HG03521 (cell line): ENCODE measurements at regions not wholly inside any gene's neighbourhood (a gene's known extent, or its start where the extent isn't known, plus 50 kb on each side); places are given as distances from the start of the nearest gene placed in this dataset.
"Not testable (repeated sequence)": the region's sequence is repeated elsewhere in the genome, so short reads cannot be mapped to it uniquely, and the experiment has no call there.

Source experiments
- ATAC-seq: cut with Tn5 transposase; IDR thresholded peaks from one replicate; pipeline ENCODE4 v1.9.1; 2021; ENCODE audit warnings: mild to moderate bottlenecking, moderate library complexity; ENCODE audit not compliant: unreplicated experiment

DNA sequence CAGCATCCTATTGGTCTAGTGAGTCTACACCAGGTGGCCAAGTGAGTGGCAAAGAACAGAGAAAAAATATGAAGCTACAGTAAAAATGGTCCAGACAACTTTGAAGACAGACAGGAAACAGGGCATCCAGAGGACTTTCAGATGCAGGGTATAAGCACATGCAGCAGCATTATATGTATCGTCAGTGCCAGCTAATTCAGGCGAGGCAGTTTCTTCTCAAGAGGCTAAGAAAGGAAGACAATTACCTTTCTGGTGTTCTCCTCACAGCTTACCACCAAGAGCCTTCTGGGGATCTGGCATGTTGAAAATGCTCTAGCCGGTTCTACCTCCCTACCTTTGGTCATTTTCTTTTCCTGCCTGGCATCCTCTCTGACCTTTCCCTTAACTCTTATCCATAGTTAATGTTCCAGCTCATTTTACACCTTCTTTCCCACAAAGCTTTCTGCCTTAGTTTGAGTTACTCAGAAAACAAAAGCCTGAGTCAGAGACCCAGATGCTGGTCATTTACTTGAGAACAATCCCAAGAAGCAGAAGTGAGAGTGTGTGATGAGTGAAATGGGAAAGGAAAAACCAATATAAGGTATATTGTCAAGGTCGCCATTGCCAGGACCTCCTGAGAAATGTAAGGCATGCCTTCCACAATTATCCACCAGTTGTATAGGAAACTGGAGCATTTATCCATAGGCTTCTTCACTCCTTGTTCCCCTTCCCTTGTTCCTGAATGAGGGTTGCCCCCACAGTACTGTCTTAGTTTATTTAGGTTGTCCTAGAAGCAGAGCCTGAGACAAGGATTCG lies 444.1 kb downstream of the PLPP3 start:
- no peak for ATAC-seq

DNA sequence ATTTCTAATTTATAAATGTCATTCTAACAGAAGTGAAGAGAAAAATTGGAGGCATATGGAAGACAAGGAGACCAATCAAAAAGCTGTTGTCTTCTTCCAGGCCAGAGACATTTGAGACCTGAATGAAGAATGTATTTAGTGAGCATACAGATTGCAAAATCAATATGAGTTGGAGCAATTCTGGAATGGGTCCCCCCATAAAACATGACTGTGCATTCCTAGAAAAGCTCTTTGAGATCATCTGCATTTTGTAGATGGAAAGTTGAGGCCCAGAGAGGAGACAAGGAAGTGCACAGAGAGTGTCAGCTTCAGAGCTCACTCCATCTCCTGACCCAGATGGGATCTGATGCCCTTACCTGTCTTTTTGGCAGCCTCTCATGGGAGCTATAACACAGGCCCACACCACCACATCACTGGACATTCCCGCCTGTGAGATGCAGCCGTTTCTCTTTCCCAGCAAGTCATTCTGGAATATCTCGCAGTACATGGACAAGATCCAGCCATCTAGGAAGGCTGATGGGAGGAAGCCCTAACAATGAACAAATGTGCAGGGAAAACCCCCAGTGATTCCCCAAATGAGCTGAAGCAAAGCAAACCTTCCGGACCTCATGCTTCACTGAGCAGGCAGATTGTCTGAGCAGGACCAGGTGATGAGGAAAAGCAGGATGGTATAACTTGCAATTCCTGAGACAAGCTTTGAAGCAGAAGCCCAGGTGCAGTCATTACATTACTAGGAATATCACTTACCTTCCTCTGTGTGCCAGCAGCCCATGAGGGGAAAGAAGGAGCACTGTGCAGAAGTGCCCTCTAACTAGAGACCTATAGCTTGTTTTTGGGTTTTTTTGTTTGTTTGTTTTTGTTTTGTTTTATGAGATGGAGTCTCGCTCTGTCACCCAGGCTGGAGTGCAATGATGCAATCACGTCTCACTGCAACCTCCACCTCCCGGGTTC lies 445.6 kb downstream of the PLPP3 start:
- ATAC-seq: no peak

DNA sequence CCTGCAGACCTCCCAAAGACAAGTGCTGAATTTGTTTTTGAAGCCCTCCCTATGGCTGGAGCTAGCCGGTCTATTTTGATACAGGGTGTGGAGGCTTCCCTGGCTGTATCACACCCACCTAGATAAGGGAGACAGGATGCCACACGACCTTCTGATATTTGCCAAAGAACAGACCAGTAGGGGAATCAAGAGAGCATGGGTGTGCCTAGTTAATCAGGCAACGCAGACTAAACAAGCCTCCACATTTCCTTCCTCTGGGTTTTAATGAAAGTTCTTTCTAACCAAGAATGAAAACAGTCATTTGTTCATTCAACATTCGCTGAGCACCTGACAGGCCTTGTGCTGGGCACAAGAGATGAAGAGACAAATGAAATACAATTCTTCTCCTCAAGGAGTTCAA lies 446.8 kb downstream of the PLPP3 start:
- ATAC-seq: no peak

DNA sequence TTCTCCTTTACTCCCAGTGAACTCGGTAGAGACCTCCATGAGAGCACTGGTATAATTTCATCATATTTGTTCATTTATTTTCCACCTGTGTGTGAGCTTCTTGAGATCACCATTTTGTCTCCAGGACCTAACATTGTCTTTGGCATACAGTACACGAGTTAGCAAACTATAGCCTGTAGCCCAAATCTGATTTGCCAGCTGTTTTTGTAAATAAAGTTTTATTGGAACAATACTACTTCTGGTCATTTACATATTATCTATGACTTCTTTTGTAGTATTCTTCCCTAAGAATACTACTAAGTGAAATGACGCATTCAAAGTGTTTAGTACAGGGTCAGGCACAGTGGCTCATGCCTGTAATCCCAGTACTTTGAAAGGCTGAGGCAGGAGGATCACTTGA lies 449.5 kb downstream of the PLPP3 start:
- no peak for ATAC-seq

DNA sequence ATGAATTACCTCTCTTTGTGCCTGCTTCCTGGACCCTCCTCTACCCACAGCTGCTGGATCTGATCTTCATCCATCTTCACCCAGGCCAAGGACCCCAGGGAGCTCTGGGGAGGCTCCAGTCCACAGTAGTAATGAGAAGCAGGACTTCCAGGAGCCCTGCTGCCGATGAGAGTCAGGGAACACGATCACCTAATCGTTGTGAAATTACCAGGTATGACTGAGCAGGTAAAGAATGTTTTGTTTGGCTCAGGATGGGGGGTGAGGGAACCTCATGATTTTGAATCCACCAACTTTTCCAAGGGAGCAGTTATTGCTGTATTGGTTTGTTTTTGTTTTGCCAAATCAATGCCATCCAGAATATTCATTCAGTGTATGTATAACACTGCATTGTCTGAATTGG lies 454.0 kb downstream of the PLPP3 start:
- ATAC-seq: no peak

DNA sequence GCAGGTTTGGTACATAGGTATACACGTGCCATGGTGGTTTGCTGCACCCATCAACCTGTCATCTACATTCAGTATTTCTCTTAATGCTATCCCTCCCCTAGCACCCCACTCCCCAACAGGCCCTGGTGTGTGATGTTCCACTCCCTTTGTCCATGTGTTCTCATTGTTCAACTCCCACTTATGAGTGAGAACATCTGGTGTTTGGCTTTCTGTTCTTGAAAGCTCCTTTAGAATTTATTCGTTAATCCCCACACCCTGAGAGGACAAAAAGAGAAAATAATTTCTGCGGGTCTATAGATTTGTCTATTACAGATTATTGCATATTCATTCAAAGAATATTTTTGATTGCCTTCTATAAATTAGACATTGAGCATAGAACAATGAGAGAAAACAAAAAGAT lies 455.5 kb downstream of the PLPP3 start:
- ATAC-seq: no peak

DNA sequence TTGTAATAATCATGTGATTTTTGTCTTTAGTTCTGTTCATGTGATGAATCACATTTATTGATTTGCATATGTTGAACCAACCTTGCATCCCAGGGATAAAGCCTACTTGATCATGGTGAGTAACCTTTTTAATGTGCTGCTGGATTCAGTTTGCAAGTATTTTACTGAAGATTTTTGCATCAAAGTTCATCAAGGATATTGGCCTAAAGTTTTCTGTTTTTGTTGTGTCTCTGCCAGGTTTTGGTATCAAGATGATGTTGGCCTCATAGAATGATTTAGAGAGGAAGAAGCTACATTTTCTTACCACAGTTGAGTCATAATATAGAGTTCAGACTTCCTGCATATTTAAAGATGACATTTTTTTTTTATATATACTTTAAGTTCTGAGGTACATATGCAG lies 455.9 kb downstream of the PLPP3 start:
- ATAC-seq: no peak

DNA sequence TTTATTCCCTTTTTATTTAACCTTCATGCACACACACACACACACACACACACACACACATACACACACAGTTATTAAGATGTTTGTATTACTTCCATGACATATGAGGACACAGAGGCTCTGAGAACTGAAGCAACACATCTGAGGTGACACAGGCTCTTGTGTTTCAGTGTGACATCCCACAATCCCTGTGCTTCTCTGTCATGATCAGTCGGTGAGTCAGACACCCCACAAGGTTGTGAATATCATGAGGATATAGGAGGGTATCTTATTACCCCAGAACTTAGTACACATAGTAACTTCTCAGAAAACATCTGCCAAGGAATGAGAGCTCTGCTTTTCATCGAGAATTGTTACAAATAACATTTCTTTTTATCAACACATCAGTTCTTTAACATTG lies 459.3 kb downstream of the PLPP3 start:
- ATAC-seq: no peak

DNA sequence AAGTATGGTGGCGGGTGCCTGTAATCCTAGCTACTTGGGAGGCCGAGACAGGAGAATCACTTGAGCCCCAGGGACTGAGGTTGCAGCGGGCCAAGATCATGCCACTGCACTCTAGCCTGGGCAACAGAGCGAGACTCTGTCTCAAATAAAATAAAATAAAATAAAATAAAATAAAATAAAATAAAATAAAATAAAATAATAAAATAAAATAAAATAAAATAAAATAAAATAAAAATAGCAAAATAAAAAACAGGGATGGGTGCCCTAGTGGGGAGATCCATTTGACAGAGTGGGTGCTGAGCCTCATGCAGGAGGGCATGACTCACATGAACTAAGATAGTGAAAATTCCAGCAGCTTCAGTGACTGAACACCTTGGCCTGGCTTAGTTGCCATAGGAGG lies 460.7 kb downstream of the PLPP3 start:
- ATAC-seq: not testable (repeated sequence)

DNA sequence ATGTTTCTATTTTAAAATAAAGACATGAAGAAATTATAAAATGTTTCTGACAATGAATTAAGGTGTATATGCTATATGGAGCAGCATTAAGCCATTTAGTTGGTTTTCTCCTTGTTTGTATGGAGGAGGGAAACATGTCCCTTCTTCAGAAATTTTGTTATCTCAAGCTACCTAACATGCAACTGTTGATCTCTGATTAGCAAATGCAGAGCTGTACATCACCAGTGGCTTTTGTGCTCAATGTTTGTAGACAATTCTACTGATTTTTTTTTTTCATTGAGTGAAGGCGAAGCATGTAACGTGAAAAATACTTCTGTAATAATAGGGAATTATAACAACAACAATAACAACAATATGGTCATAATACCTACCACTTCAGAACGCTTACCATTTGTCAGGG lies 463.7 kb downstream of the PLPP3 start:
- no peak for ATAC-seq

DNA sequence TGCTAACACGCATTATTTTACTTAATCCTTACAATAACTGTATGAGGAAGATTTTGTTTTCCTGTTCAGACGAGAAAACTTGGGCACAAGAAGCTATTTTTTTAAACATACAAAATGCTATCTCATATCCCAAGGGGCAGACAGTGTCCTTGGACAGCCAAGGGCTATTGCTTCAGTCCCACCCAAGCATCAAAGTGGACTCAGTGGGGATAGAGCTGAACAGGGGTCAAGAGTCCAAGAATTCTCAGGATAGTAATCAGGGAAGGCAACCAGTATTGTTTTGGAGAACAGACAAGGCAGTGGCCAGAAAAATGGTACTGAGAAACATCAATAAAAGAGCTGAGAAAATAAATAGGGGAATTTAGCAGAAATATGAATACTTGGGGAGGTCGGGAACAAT lies 465.7 kb downstream of the PLPP3 start:
- no peak for ATAC-seq

DNA sequence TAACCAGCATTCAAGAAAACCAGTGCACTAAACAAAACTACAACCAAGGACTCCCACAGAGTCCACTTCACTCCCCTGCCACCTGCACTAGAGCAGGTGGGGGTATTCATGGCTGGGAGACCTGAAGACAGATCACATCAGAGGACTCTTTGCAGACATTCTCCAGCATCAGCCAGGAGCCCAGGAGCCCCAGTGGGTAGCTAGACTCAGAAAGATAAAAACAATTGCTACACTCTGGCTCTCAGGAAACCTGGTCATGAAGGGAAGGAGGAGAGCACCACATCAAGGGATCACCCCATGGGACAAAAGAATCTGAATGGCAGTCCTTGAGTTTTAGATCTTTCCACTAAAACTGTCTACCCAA lies 472.1 kb downstream of the PLPP3 start:
- no peak for ATAC-seq

DNA sequence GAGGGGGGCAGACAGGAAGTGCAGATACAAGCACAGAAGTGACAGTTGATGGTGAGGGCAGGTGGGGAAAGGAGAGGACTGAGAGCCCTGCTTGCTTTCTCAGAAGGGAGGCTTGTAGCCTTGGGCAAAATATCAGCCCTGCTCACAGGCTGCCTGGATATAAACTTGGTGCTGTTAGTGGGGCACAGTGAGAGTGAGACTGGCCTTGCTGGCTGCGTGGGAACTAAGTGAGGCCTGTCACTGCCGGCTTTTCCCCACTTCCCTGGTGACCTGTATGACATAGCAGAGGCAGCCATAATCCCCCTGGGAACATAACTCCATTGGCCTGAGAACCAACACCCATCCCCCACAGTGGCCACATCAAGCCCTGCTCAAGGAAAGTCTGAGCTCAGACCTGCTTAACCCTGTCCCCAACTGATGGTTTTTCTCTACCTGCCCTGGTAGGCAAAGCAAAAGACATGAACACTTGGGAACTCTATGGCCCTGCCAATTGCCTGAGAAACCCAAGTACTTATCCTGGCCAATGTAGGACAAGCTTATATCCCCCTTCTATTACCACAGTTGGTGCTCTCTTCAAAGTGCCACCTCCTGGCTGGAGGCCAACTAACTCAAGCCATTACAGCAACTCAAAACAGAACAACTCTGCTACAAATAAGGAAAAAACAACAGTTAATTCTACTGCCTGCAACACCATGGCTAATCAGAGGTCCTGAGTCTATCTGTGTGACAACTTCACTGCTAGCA lies 472.7 kb downstream of the PLPP3 start:
- no peak for ATAC-seq

DNA sequence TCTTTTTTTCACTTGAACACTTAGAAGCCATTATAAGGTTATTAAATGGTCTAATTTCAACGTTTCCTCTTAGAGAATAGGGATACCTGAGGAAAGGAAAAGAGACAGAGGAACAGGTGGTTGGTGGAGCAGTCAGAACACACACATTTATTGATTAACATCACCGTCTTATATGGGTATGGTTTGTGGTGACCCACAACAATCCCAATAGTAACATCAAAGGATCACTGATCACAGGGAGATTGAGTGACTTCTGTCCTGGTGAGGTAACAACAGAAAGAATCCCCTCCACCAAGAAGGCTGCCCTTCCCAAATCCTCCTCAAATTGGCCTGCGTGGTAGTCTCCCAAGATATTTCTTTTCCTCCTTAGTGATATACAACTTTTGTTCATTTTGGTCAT lies 474.0 kb downstream of the PLPP3 start:
- no peak for ATAC-seq

DNA sequence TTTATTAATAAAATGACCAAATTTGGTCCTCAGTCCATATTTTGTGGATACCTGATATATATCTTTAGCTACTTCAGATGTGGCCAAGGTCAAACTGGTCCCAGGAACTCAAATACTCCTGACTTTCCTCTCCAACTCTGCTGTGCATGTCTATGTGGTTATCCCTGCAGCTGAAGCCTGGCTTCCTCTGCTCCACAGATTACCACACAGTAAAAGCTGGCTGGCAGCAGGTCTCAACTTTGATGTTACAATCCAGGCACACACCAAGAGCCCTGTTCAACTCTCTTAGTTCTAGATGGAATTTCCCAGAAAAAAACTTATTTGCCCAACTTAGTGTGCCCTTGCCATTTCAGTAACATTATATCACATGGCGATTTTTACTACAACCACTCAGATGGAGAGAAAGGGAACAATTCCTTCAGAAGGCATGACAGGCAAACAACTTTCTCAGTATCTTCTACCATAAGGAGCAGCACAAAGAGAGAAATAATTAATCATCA lies 479.5 kb downstream of the PLPP3 start:
- no peak for ATAC-seq

DNA sequence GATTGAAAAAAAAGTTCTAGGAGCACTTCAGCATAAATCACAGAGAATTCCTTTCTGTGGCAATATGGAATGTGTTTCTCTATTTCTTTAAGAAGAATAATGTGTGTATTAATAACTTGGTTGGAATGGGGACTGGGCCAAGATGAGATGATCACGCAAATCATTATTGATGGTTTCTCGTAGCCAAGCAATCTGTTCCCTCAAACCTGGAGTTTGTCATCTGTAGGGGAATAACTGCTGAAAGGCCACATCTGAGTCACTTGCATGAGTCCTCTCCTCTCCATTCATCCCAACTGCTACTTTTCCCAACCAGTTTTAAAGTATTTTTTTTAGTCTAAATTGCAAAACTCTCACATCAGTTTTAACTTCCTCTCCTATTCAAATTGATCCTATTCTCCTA lies 480.4 kb downstream of the PLPP3 start:
- no peak for ATAC-seq

DNA sequence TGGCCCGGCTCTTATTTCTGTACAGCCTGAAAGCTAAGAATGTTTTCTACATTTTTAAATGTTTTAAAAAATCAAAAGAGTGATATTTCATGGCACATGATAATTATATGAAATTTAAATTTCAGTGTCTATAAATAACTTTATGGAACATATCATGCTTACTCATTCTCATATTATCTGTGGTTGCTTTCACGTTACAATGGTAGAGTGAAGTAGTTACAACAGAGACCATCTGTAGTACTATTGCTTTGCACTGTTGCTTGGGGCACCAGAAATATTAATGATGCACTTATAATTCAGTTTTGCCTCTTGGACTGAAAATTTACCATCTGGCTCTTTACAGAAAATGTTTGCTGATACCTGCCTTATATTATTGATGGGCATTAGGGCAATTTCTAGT lies 481.6 kb downstream of the PLPP3 start:
- ATAC-seq: no peak

DNA sequence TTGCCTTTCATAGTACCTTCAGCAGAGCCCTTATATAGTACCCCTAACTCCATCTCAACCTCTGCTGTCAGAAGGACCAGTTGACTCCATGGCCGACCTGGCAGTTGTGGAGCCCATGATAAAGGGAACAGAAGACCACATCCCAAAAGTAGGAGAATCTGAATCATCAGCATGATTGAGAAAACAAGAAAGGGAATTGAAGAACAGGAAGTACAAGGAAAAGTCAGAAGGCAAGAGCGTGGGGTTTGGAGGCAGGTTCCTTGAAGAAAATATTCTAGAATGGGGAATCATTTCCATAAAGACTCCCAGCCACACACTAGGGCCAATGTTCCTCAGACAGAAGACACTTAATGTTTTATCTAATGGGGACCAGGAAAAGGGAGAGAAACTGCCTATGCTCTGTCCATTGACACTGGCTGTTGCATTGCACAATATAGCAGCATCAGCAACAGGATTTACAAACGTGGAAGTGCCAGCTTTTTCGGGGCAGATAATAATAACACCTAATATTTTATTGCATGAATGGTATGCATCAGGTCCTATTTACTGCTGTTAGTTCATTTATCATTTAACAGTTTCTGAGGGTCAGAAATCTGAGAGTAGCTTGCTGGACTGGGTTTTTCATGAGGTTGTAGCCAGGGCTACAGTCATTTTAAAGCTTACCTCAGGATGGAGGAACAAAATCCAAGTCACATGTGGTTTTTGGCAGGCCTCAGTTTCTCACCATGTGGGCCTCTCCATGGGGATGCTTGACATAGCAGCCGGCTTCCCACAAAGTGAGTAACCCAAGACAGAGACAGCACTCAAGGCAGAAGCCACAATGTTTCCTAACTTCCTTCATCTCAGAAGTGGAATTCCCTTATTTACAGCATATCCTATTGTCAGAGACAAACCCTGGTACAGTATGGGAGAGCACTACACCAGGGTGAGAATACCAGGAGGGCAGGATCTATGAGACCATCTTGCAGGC lies 483.4 kb downstream of the PLPP3 start:
- ATAC-seq: no peak

DNA sequence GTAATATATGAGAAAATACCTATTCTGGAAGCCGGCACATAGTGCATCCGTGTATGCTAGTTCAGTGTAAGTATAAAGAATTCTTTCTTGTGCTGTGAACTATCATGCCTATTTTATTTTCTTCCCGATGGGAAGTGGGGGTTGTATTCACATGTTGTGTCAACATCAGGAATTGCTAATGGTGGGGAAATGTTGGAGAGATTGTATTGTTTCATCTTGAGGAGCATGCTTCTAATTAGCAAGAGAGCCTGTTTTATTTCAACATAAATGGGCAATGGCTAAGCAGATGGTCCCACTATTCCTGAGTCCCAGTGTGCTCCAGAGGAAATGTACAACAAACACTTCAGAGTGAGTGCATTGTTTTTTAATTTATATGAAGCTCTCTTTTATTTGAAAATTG lies 485.2 kb downstream of the PLPP3 start:
- no peak for ATAC-seq
